ENCODE measurements at regions not wholly inside any gene's neighbourhood (a gene's known extent, or its start where the extent isn't known, plus 50 kb on each side); places are given as distances from the start of the nearest gene placed in this dataset.

GRCh38 chr7:26489906-26490639, 198.4 kb downstream of the SNX10 start:
- no peak for FAIRE-seq

DNA sequence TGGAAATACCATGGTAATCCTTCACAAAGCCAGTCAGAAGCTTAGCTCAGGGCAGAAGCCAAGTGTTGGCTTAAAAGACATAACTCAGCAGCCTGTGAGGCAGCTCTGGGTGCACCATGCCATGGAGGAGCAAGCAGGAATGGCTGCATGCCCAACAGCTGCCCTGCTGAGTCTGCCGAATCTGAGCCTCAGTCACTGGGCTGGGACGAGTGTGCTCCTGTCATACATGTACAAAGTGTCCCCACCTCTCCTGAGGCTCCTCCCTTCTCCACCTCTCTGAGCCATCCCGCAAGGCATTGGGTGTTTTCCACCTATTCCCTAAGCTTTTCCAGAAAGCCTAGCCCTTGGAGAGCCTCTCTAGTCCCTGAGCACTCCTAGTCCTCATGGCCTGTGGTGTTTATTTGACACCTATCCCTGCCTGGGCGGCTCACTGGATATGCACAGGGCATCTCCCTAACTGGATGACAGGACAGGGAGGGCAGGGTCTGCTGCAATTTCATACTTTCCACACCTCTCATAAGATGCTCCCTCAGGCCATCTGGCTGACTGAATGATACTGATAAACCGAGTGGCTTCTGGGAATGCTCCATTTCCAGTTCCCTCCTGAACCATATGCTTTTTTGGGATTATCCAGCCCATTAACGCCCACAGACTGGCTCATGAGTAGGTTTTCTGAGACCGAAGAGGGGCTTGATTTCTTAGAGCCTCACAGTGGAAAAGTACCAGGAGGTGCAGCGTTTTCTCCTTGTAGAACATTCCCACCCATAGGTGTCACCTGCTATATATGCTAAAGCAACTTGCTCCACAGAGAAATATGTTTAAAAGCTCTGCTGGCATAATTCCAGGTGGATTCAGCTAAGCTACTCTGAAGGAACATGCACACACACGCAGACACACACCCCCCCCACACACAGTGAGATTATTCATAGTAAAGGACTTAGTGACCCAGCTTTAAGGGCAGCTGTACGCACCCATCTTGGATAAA, 199.3 kb downstream of the SNX10 start:
- FAIRE-seq: no peak

DNA sequence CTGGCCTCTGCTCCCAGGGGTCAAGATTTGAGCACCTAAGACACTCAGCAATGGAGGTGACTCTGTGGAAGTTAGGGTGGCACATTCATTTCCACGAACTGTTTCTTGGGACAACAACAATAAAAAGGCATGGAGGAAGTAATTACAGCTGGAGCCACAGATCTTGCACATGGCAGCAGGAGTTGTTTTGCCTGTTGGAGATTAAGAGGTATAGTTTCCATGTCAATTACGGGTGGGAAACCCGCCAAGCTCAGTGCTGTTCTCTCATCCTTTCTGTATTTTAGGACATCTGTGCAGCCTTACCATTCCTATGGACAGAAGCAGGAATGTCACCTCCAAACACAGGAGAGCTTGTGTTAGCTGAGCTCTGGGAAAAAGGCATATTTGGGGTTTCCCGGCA, 201.2 kb downstream of the SNX10 start:
- no peak for FAIRE-seq

DNA sequence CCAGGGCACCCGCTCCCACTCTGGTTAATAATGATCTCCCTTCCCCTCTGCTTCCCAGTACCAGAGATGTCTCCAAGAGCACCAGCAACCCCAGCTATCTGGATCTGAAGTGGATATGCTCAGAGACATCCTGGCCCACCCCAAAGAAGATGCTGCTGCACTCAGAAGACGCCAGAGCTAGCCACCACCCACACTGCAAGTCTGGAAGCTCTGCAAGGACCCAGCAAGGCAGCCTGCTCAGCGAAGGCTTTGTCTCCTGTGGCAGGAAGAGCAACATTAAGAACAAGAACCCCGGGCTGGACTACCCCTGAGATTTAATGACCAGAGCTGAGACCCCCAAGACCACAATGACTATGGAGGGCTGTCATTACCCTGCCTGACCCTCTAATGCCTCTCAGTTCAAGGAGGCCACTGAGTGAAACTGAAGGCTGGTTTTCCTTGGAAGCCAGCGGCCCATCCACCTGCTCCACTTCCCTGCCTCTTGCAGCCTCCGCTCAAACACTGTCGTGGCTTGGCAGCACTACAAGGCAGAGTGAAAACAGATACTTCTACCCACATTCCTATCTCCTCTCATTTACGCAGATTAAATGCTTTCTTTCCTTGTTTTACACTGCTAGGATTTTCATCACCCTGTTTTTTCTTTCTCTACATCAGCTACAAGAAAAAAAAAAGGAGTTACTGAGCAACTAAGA, 202.2 kb downstream of the SNX10 start:
- FAIRE-seq: no peak

GRCh38 chr7:26495569-26495968, 203.9 kb downstream of the SNX10 start:
- FAIRE-seq: no peak

DNA sequence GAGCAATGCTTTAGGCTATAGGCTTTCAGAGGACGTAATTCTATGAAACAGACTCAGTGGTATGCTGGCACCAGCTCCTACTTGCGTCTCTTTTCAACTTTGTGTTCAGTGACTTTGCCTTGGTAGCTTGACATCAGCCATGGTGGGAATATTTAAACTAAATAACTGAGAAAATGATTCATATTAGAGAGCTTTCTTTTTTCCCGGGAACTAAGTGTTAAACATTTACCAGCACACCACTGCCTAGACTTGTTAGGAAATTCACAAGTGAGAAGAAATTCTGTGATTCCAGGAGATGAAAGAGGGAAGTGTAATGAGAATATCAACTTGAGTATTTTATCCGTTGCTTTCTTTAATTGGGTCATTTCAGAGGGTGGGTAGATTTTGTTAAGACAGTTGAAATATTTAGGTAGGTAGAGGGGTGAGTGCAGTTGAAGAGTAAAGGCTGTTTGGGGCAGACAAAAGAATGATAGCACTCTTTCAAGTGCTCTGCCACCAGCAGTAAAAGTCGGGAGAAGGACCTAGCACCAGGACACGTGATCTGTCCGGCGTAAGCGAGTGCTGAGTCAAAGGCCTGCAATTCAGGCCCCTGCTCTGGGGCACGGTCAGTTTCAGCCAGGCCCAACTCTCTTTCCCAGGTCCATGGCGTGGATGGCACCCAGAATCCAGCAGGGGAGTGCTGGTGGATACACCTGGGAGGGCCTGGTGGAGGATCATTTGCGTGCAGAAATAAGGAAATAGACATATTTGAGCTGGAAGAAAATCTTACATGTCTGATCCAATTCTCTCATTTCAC, 206.3 kb downstream of the SNX10 start:
- FAIRE-seq: no peak

GRCh38 chr7:26499315-26499897, 207.7 kb downstream of the SNX10 start:
- FAIRE-seq: no peak

DNA sequence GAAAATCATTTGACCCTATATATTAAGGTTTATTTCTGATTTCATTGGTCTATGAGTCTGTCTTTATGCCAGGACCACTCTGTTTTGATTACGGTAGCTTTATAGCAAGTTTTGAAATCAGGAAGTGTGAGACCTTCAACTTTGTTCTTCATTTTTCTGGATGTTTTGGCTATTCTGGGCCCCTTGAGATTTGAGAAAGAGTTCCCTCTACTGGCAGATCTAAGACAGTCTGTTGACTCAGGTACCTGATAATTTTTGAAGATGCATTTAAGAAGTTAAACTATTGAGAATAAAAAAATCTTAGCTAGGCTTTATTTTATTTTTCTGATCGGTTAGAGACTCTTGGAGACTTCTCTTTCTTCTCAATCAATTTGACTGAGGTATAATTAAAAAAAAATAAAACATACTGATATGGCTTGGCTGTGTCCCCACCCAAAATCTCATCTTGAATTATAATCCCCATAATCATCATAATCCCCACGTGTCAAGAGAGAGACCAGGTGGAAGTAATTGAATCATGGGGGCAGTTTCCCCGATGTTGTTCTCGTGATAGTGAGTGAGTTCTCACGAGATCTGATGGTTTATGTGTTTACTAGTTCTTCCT, 209.2 kb downstream of the SNX10 start:
- peak; percentile 60 for FAIRE-seq

DNA sequence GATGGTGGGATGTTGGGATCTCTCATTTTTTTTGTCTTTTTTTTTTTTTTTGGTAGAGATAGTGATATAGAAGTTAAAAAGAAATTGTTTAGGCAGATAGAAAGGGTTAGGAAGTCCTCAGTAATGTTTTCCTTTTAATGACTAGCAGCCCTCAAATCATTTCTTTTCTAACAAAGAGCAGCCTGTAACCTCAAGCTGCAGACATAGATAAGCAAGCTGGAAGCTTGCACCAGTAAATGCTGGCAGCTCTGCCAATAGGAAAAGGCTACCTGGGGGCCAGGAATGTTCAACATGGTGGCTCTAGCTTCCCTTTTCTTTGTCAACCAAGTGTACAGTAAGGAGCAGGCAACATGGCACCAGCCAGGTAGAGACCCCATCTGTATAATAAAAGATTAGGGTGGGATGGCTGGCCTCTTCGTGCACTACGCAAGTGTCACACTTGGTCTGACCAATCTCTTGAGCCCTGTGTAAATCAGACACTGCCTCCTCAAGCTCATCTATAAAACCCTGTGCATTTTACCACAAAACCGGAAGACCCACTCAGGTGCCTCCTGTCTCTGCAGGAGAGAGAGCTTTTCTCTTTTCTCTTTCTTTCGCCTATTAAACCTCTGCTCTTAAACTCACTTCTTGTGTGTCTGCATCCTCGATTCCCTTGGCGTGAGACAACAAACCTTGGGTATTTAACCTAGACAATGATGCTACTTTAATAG, 212.9 kb downstream of the SNX10 start:
- FAIRE-seq: no peak

DNA sequence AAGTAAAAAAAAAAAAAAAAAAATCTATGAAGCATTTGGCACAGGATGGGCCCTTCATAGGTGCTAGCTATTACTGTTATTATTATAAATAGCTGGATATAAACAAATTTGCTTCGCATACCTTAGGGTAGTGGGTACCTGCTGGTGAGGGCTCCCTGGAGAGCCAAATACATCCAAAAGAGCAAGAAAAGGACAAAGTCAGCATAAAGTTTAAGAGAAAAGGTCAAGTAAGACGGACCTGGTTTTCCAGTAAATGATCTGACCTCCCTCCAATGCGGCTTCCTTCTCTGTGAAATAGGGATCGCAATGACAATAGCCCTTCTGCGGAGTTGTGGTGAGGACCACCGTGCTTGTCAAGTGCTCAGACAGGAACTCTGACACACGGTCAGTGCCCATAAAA, 214.5 kb downstream of the SNX10 start:
- FAIRE-seq: no peak

DNA sequence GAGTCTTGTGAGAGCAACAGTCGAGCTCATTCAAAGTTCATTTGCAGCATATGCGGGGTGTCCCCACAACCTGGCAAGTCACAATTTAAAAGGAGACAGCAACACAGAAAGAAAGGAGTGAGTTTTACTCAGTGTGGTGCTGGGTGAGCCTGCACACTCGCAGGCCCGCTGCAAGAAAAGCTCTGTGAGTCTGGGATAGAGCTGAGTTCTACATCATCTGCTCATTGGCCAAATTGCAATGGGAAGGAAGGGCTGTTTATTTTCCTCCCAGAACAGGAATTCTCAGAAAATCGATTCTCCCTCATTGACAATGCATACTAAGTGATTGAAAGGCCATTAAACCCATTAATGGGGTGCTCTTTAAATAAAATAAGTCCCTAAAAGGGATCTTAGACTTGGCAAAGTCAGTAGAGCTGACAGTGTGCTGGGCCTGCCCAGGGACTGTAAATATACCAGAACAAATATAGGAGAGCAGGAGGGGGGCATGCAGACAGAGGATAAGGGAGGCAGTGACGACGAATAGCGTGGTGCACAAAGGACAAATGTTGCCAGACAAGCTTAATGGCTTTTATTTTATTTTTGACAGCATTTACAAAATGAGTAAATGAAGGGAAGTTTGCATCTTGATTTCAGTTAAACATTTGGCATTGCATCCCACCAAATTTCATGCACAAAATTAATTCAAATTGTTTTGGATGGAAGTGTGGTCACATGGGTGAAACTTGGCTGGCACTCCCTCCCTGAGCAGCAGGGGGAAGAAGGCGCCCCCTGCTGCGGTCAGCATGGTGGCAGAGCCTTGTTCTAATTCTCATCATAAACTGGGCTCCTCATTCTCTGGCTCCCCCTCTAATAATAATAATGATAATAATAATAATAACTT, 215.7 kb downstream of the SNX10 start:
- FAIRE-seq: no peak

DNA sequence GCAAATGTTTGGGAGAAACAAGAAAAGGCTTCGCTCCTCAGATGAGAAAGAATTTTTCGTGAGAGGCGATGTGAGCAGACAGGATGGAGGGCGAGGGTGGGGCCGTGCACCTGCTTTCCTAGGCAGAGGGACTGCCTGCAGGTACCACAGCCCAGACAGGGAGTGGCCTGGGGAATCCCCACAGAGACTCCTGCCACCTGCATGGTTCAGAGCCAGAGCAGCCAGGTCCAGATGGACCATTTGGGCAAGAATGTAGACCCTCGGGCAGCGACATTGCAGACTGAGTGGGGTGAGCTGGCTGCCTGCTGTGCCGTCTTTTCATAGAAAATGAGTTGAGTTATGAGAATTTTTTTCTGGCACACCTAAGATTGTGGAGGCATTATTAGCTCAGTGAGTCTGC, 216.8 kb downstream of the SNX10 start:
- FAIRE-seq: no peak

DNA sequence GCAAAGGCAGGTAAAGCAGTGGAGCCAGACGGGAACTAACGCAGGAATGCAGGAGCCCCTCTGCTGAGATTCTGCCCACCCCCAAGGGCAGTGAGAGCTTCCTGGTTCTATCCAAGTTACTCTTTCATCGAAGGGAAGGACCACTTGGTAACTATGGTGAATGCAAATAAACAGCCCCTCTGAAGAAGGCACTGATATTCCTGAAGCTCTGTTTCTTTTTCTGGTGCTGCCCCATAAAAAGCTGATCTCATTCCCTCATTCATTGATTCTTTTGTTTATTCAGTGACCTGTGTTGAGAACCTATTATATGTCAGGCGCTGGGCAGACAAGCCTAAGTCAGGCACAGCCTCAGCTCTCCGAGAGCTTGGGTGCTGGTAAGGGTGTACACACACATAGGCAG, 217.3 kb downstream of the SNX10 start:
- FAIRE-seq: no peak

DNA sequence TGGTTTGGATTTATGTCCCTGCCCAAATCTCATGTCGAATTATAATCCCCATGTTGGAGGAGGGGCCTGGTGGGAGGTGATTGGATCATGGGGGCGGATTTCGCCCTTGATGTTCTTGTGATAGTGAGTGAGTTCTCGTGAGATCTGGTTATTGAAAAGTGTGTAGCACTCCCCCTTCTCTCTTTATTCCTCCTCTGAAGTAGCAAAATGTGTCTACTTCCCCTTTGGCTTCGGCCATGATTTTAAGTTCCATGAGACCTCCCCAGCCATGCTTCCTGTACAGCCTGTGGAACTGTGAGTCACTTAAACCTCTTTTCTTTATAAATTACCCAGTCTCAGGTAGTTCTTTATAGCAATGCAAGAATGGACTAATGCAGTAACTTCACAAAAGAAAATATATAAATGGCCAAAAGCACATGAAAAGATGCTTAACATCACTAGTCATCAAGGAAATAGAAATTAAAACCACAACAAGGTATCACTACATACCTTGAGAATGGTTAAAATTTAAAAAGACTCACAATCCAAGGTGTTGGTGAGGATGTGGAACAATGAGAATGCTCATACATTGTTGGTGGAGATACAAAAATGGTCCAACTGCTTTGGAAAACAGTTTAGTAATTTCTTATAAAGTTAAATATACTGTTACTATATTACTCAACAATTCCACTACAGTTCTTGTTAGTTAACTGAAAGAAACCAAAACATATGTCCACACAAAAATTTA, 218.7 kb downstream of the SNX10 start:
- FAIRE-seq: no peak

GRCh38 chr7:26511866-26512265, 220.2 kb downstream of the SNX10 start:
- no peak for FAIRE-seq

GRCh38 chr7:26512737-26513136, 221.1 kb downstream of the SNX10 start:
- no peak for FAIRE-seq

DNA sequence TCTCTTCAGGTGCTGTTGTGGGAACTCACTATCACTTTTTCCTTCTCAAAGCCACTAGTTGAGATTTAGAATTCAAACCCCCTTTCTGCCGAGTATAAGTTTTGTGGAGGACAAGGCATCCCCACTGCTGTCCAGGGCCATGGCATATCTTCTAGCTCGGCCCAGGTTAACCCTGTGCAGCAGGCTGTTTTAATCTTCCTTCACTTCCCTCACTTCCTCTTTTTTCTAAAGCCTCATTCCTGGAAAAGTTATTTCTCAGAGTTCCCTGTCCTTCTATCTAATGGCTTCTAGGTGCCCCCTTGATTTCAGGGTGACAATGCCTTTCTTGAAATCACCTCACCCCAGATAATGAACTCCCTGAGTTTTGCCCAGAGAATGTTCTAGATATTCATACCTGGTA, 222.3 kb downstream of the SNX10 start:
- no peak for FAIRE-seq

DNA sequence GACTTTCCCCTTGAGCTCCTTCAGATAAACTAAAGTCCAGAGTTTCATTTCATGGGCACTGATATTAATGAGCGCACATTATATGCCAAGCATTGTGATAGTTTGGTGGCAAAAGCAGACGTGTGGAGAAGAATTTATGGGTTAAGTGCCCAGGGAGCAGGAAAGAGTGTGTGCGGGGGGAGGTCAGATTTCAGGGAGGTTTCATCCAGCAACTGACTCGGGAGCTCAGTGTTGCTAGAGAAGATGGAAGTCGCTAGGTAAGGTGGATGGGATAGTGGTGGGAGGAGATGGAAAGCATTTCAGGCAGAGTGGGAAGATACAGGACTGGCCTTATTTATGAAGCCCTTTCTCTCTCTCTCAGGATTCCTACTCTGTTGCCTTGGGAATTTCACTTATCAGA, 223.0 kb downstream of the SNX10 start:
- no peak for FAIRE-seq

GRCh38 chr7:26515314-26515842, 223.7 kb downstream of the SNX10 start:
- no peak for FAIRE-seq
